IgD-negative memory B cell (primary cell): ENCODE measurements at regions not wholly inside any gene's neighbourhood (a gene's known extent, or its start where the extent isn't known, plus 50 kb on each side); places are given as distances from the start of the nearest gene placed in this dataset.

Experiments
- H3K27ac Mint-ChIP-seq, 3 donors: one replicate each; pipeline ENCODE4 v1.8.0; 2020 to 2022; ENCODE audit warnings: mild to moderate bottlenecking in 3 of 3, mixed read lengths in 3 of 3, moderate library complexity in 1 of 3
- H3K27me3 Mint-ChIP-seq: one replicate; pipeline ENCODE4 v1.8.0; 2021; ENCODE audit warnings: mixed read lengths
- H3K36me3 Mint-ChIP-seq: one replicate; pipeline ENCODE4 v1.8.0; 2020; ENCODE audit warnings: mild to moderate bottlenecking, mixed read lengths
- H3K4me1 Mint-ChIP-seq, 3 donors: one replicate each; pipeline ENCODE4 v1.8.0; 2020 to 2022; ENCODE audit warnings: mixed read lengths in 3 of 3, mild to moderate bottlenecking in 1 of 3
- H3K4me3 Mint-ChIP-seq, 4 donors: one replicate each; pipeline ENCODE4 v1.8.0; 2020 to 2022; ENCODE audit warnings: mild to moderate bottlenecking in 4 of 4, mixed read lengths in 4 of 4, moderate library complexity in 3 of 4
- H3K9me3 Mint-ChIP-seq, 3 donors: one replicate each; pipeline ENCODE4 v1.8.0; 2020 to 2021; ENCODE audit warnings: mixed read lengths in 3 of 3, mild to moderate bottlenecking in 1 of 3

DNA sequence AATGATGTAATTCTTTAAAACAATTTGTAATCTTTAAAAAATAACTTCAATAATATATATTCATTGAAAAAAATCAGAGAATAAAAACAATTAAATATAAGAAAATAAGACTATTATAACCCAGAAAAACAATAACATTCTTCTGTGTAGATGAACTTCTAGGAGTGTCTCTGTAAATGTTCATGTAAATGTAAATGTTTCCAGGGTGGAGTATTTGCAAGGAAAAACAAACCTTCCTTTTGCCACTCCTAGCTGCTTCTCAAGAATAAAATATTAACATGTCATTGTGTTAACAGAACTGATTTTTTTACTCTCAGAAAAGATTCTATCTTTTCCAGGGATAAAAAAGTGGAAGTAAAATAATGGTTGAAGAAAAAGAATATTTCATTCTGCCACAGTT lies 431.9 kb downstream of the PLCL1 start:
- Mint-ChIP-seq H3K4me1 (no peaks in the 10 kb centered on the region), H3K36me3 (no peaks in the 10 kb centered on the region), H3K27me3 (peaks cover 2% of the 10 kb centered on the region), H3K9me3 (no peaks in the 10 kb centered on the region), H3K4me3 (no peak overlapping the region), H3K27ac (no peak overlapping the region)

DNA sequence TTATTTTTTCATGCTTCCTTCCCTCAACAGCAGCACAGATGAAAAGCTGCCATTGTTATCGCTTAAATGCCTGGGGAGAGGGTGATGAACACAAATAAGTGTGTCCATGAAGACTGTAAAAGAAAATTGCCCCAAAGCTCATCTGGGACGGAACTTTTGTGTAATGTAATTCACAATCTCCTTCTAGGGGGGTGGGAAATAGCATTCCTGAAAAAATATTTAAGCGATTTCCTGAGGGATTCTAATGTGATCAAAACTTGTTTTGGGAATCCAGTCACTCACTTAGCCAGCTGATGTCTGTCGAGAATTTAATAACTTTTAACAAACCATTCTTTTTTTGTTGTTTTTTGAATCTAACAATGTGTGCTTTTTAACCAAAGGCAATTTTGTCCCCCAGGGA lies 427.9 kb downstream of the PLCL1 start:
- H3K4me1 Mint-ChIP-seq = peaks cover 0 to 3% (median 0%) of the 10 kb centered on the region in 3 donors
- no peak overlapping the region for H3K27ac Mint-ChIP-seq

DNA sequence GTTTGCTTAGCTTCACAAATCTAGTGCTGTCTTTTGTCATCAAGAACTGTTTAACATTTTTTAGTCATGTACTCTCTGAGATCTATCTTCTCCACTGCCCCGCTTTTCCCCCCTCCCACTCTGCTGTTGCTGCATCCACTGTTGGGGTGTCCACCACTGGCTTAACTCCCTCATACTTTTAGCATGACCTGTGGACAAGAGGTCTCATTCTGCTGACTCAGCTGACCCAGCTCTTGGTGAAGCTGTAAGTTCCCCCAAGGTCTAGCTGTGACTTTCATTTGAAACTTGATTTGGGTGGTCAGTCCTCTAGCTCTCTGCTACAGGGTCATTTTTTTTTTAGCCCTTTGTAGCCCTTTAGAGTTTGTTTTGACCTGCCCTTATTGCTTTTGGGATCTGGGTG lies 427.2 kb downstream of the PLCL1 start:
- Mint-ChIP-seq H3K27me3 (peaks cover 2% of the 10 kb centered on the region), H3K4me3 (no peak overlapping the region), H3K4me1 (peaks cover 0 to 3% (median 0%) of the 10 kb centered on the region in 3 donors), H3K27ac (no peak overlapping the region), H3K9me3 (no peaks in the 10 kb centered on the region), H3K36me3 (no peaks in the 10 kb centered on the region)

More for the DNA sequence above, 427.9 kb downstream of the PLCL1 start:
- Mint-ChIP-seq H3K36me3 (no peaks in the 10 kb centered on the region), H3K4me3 (no peak overlapping the region), H3K9me3 (no peaks in the 10 kb centered on the region), H3K27me3 (peaks cover 4% of the 10 kb centered on the region)

DNA sequence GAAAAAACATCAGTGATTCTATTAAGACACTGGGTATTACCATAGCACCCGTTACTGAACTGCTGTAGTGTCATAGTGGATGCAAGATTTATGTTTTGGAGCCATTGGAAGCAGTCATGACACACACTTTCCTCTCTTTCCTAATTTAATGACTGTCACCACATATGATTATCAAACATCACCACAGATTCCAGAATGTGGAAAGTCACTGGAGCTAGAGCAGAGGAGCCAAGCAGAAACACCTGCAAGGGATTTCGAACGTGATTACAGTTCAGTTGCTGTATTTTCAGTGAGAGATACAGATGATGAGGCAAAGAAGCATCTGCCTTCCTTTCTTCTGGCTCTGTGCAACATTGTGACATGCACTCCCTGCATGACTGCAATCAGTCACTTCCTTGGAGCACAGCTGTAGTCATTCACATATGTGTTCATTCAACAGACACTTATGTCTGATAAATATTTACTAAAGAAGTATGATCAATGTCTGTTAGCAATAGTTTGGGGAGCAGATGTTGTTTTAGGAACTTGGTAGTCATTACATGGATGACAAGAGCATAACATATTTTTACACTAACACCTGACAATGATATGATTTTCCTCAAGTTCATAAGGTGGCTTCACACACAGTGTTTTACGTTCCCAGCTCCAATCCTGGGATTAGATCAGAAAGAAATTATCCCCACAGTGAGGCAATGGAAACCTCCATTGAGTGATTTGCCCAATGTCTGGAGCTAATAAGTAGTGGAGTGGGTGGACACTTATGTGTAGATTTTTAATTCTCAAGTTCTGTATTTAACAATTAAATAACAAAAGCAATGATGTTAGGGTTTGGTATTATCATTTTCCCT lies 416.6 kb downstream of the PLCL1 start:
- Mint-ChIP-seq H3K4me1 (no peaks in the 10 kb centered on the region), H3K4me3 (no peak overlapping the region), H3K27me3 (no peaks in the 10 kb centered on the region), H3K36me3 (no peaks in the 10 kb centered on the region), H3K27ac (no peak overlapping the region), H3K9me3 (no peaks in the 10 kb centered on the region)

DNA sequence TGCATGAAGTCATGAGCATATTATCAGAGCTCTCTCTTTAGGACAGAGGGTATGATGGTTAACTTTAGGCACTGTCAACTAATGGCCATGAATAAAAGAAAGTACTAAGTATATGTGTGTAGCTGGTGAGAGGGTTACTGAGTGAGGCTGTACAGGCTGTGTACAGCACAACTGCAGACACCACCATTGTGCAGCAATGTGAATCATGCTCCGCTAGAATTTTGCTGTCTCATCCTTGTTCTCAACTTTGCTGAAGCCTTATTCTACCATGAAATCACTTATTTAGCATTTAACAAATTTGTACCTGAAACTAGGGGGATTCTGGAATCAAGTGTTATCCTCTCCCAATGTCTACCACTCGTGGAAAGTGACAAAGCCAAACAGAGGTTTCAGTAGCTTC lies 414.9 kb downstream of the PLCL1 start:
- Mint-ChIP-seq H3K36me3 (no peaks in the 10 kb centered on the region), H3K4me1 (no peaks in the 10 kb centered on the region), H3K9me3 (no peaks in the 10 kb centered on the region), H3K27me3 (no peaks in the 10 kb centered on the region), H3K27ac (no peak overlapping the region), H3K4me3 (no peak overlapping the region)

DNA sequence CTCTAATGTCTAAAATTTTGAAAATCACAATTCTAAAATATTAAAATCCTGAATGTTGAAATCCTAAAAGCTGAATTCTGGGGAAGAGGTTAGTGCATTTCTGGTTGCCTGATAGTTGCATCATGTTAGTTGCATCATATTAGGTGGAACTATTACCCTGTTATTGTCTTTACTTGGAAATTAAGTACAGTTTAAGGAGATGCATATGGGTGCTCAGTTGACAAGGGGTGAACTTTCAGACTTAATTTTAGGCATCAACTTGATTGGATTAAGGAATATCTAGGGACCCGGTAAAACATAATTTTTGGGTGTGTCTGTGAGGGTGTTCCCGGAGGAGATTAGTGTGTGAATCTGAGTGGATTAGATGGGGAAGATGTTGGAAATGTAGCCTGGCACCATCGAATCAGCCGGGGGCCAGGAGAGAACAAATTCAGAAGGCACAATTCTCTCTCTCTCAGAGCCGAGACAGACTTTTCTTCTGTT lies 409.8 kb downstream of the PLCL1 start:
- H3K9me3 Mint-ChIP-seq = peaks cover 0 to 1% (median 0%) of the 10 kb centered on the region in 3 donors
- no peak overlapping the region for H3K4me3 Mint-ChIP-seq
- no peak overlapping the region for H3K27ac Mint-ChIP-seq
- H3K36me3 Mint-ChIP-seq = no peaks in the 10 kb centered on the region
- no peaks in the 10 kb centered on the region for H3K4me1 Mint-ChIP-seq
- H3K27me3 Mint-ChIP-seq = no peaks in the 10 kb centered on the region

DNA sequence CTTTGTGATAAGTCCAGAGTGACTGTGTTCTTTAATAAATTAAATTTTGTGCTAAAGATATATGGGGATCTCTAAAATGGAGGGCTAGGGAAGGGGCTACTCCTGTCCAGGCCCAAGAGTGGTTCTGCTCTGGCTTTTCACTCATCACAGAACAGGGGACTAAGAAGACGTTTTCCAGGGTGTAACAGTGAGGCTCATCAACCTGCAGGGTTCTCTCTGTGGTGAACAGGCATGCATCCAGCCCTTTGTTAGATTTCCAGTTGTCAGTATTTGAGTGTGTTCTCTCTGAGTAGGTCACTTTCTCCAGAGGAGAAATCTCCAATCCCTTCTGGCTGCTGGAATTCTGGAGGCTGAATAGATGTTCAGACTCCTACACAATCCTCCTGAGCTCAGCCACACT lies 408.9 kb downstream of the PLCL1 start:
- Mint-ChIP-seq H3K27ac (no peak overlapping the region), H3K4me3 (peak overlapping the region in 1 of 4 donors; percentile 63), H3K36me3 (no peaks in the 10 kb centered on the region), H3K4me1 (no peaks in the 10 kb centered on the region), H3K9me3 (peaks cover 0 to 4% (median 0%) of the 10 kb centered on the region in 3 donors), H3K27me3 (no peaks in the 10 kb centered on the region)

DNA sequence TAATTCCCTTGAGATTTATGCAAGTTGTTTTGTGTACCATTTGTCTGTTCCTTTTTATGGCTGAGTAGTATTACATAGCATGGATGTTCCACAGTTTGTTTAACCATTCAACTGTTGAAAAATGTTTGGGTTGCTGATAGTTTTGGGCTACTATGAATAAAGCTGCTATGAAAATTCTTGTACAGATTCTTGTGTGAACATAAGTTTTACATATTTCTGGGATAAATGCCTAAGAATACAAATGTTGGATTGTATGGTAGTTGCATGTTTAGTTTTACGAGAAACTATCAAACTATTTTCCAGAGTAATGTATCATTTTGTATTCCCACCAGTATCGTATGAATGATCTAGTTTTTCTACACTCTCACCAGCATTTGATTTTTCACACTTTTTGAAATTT lies 407.3 kb downstream of the PLCL1 start:
- Mint-ChIP-seq H3K4me1 (no peaks in the 10 kb centered on the region), H3K9me3 (peaks cover 0 to 5% (median 4%) of the 10 kb centered on the region in 3 donors), H3K36me3 (no peaks in the 10 kb centered on the region), H3K27ac (no peak overlapping the region), H3K27me3 (no peaks in the 10 kb centered on the region), H3K4me3 (no peak overlapping the region)

DNA sequence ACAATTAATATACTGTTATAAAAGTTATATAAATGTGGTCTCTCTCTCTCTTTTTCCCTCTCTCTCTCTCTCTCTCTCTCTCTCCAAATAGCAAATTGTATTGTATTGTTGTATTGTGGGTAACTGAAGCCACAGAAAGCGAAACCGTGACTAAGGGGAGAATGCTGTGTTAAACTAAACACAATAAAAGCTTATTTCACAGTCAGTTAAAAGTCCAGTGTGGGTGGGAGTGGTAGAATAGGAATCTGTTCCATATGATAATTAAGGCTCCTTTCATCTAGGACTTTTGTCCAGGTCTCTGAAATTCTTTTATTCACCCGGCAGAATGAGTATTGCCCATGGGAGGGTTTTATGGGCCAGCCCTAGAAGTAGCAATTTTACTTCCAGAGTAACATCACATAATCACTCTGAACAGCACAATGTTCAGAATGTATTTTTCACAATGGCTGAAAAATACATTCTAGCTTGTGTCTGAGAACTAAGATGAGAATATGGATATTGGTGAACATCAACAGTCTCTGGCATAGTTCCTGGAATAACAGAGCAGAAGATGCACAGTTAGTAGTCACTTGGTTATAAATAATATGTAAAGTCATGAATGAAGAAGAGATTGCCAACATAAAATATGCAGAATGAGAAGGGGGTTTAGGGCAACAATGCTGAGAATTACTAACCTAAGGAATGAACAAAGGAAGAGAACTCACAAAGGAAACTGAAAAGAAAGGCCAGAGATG lies 399.1 kb downstream of the PLCL1 start:
- Mint-ChIP-seq H3K36me3 (peaks cover 2% of the 10 kb centered on the region), H3K4me3 (no peak overlapping the region), H3K9me3 (peaks cover 0 to 5% (median 0%) of the 10 kb centered on the region in 3 donors), H3K27me3 (no peaks in the 10 kb centered on the region), H3K27ac (no peak overlapping the region), H3K4me1 (no peaks in the 10 kb centered on the region)
